ENCODE measurements at regions not wholly inside any gene's neighbourhood (a gene's known extent, or its start where the extent isn't known, plus 50 kb on each side); places are given as distances from the start of the nearest gene placed in this dataset.

DNA sequence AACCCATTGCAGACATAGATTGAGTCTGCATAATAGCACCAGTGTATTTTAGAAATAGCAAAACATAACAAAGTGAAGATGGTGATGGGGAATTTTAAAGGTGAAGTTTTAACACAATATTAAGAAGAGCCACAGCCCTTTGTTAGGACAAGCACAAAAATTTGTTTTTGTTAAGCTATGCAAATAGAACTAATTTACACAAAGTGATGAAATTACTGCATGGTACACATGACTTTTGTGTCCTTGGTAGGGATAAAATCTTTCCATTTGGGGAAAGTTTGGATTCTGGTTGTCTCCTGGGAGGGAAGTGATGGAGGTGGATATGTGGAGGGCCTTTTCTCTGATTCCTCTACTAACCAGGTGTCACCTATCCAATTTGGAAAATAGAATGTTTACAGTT is 50.4 kb upstream of the MTNR1B start:
- Histone ChIP-seq H3K9me2 (no peaks in the 10 kb centered on the region), H2AFZ (ENCODE audit: low read depth) (no peak overlapping the region), H3K79me2 (ENCODE audit: insufficient read depth) (no peaks in the 10 kb centered on the region), H3K4me2 (no peak overlapping the region), H4K20me1 (ENCODE audit: insufficient read depth) (no peaks in the 10 kb centered on the region), H3K27me3 (ENCODE audit: insufficient read depth) (no peaks in the 10 kb centered on the region), H3F3A (replicated peaks; ENCODE audit: insufficient read depth) (no peaks in the 10 kb centered on the region), H3K4me1 (ENCODE audit: control insufficient read depth in 1 of 2, insufficient read depth in 2 of 2, low read depth in 1 of 2, low read length in 1 of 2) (peaks cover 0 to 11% of the 10 kb centered on the region in 2 experiments; a peak in 2 of 4 replicates), H3K9me3 (no peaks in the 10 kb centered on the region), H3K4me3 (ENCODE audit: low read depth in 2 of 2, low read length in 1 of 2) (no peak overlapping the region), H3K27ac (ENCODE audit: low read depth in 2 of 2, low read length in 1 of 2) (no peak overlapping the region), H3K9ac (no peak overlapping the region), H3K36me3 (replicated peaks in 1 of 2; ENCODE audit: control insufficient read depth in 1 of 2, insufficient read depth in 2 of 2, low read length in 1 of 2) (no peaks in the 10 kb centered on the region)
- TF ChIP-seq RAD21 (IDR thresholded peaks at IDR 0.05; ENCODE audit: low read length) (no peak), TCF12 (IDR thresholded peaks at IDR 0.05) (no peak), EZH2phosphoT487 (IDR thresholded peaks at IDR 0.05; ENCODE audit: borderline replicate concordance, low read depth) (no peak), JUND (IDR thresholded peaks at IDR 0.05) (no peak), ELF1 (IDR thresholded peaks at IDR 0.05) (no peak), SMC3 (IDR thresholded peaks at IDR 0.05; ENCODE audit: low read depth, low read length) (no peak), RXRA (IDR thresholded peaks at IDR 0.05; ENCODE audit: borderline replicate concordance, low read depth) (no peak), NFIC (IDR thresholded peaks at IDR 0.05; ENCODE audit: borderline replicate concordance) (no peak), FOXJ3 (CRISPR knock-in tag; IDR thresholded peaks at IDR 0.05) (no peak), CHD2 (IDR thresholded peaks at IDR 0.05; ENCODE audit: low read length, partially characterized antibody) (no peak), FOSL2 (IDR thresholded peaks at IDR 0.05; ENCODE audit: borderline replicate concordance, low read depth) (no peak)
- TF ChIP-seq, protein P1, sequence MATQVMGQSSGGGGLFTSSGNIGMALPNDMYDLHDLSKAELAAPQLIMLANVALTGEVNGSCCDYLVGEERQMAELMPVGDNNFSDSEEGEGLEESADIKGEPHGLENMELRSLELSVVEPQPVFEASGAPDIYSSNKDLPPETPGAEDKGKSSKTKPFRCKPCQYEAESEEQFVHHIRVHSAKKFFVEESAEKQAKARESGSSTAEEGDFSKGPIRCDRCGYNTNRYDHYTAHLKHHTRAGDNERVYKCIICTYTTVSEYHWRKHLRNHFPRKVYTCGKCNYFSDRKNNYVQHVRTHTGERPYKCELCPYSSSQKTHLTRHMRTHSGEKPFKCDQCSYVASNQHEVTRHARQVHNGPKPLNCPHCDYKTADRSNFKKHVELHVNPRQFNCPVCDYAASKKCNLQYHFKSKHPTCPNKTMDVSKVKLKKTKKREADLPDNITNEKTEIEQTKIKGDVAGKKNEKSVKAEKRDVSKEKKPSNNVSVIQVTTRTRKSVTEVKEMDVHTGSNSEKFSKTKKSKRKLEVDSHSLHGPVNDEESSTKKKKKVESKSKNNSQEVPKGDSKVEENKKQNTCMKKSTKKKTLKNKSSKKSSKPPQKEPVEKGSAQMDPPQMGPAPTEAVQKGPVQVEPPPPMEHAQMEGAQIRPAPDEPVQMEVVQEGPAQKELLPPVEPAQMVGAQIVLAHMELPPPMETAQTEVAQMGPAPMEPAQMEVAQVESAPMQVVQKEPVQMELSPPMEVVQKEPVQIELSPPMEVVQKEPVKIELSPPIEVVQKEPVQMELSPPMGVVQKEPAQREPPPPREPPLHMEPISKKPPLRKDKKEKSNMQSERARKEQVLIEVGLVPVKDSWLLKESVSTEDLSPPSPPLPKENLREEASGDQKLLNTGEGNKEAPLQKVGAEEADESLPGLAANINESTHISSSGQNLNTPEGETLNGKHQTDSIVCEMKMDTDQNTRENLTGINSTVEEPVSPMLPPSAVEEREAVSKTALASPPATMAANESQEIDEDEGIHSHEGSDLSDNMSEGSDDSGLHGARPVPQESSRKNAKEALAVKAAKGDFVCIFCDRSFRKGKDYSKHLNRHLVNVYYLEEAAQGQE (IDR thresholded peaks at IDR 0.05; ENCODE audit: low read depth, low read length): no peak
- TF ChIP-seq, protein P2, sequence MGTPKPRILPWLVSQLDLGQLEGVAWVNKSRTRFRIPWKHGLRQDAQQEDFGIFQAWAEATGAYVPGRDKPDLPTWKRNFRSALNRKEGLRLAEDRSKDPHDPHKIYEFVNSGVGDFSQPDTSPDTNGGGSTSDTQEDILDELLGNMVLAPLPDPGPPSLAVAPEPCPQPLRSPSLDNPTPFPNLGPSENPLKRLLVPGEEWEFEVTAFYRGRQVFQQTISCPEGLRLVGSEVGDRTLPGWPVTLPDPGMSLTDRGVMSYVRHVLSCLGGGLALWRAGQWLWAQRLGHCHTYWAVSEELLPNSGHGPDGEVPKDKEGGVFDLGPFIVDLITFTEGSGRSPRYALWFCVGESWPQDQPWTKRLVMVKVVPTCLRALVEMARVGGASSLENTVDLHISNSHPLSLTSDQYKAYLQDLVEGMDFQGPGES (IDR thresholded peaks at IDR 0.05; ENCODE audit: low read depth, low read length): no peak
- TF ChIP-seq, protein P3, sequence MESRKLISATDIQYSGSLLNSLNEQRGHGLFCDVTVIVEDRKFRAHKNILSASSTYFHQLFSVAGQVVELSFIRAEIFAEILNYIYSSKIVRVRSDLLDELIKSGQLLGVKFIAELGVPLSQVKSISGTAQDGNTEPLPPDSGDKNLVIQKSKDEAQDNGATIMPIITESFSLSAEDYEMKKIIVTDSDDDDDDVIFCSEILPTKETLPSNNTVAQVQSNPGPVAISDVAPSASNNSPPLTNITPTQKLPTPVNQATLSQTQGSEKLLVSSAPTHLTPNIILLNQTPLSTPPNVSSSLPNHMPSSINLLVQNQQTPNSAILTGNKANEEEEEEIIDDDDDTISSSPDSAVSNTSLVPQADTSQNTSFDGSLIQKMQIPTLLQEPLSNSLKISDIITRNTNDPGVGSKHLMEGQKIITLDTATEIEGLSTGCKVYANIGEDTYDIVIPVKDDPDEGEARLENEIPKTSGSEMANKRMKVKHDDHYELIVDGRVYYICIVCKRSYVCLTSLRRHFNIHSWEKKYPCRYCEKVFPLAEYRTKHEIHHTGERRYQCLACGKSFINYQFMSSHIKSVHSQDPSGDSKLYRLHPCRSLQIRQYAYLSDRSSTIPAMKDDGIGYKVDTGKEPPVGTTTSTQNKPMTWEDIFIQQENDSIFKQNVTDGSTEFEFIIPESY (IDR thresholded peaks at IDR 0.05; ENCODE audit: borderline replicate concordance, low read depth): no peak
- TF ChIP-seq, protein P4, sequence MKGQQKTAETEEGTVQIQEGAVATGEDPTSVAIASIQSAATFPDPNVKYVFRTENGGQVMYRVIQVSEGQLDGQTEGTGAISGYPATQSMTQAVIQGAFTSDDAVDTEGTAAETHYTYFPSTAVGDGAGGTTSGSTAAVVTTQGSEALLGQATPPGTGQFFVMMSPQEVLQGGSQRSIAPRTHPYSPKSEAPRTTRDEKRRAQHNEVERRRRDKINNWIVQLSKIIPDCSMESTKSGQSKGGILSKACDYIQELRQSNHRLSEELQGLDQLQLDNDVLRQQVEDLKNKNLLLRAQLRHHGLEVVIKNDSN (IDR thresholded peaks at IDR 0.05; ENCODE audit: borderline replicate concordance, low read depth): no peak
- TF ChIP-seq, protein P5, sequence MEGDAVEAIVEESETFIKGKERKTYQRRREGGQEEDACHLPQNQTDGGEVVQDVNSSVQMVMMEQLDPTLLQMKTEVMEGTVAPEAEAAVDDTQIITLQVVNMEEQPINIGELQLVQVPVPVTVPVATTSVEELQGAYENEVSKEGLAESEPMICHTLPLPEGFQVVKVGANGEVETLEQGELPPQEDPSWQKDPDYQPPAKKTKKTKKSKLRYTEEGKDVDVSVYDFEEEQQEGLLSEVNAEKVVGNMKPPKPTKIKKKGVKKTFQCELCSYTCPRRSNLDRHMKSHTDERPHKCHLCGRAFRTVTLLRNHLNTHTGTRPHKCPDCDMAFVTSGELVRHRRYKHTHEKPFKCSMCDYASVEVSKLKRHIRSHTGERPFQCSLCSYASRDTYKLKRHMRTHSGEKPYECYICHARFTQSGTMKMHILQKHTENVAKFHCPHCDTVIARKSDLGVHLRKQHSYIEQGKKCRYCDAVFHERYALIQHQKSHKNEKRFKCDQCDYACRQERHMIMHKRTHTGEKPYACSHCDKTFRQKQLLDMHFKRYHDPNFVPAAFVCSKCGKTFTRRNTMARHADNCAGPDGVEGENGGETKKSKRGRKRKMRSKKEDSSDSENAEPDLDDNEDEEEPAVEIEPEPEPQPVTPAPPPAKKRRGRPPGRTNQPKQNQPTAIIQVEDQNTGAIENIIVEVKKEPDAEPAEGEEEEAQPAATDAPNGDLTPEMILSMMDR (IDR thresholded peaks at IDR 0.05): no peak
- TF ChIP-seq, protein P6, sequence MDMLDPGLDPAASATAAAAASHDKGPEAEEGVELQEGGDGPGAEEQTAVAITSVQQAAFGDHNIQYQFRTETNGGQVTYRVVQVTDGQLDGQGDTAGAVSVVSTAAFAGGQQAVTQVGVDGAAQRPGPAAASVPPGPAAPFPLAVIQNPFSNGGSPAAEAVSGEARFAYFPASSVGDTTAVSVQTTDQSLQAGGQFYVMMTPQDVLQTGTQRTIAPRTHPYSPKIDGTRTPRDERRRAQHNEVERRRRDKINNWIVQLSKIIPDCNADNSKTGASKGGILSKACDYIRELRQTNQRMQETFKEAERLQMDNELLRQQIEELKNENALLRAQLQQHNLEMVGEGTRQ (IDR thresholded peaks at IDR 0.05; ENCODE audit: borderline replicate concordance, low read depth, low read length): no peak
- DNase-seq: no peak
- ChIA-PET CTCF (interaction anchor here (4.7 kb wide), 1 partner anchor 23 kb away, joined by 15 read pairs; no protein-coding TSS in a partner anchor), POLR2A (no interaction called here)

All from SK-N-SH (cell line).